ENCODE measurements at regions not wholly inside any gene's neighbourhood (a gene's known extent, or its start where the extent isn't known, plus 50 kb on each side); places are given as distances from the start of the nearest gene placed in this dataset.

DNA sequence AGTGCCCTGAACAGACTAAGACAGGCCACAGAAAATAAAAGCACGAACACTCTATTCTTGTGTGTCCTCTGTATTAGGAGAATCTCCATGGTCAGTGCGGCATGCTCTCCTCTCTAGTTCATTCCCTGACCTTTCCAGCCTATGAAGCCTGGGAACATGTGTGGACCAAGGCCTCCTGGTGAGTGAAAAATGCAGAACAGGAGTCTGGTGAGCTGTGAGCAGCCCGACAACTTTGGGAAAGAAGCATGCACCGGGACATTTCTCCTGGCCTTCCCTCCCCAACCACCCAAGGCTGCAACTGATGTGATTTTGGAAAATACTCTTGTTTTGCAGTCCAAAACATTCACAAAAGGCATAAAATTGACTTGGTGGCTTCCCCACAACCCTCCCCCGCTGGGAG lies 878.3 kb upstream of the ID2 start:
- Histone ChIP-seq H3K4me2 (ENCODE audit: insufficient read depth, low read length) (no peak overlapping the region), H3K4me3 (no peak overlapping the region), H4K20me1 (replicated peaks; ENCODE audit: control insufficient read depth, insufficient read depth, low read length) (no peaks in the 10 kb centered on the region), H3K9me1 (ENCODE audit: control insufficient read depth, insufficient read depth, low read length) (no peaks in the 10 kb centered on the region), H3K27me3 (ENCODE audit: control insufficient read depth in 2 of 2, insufficient read depth in 2 of 2, low read length in 2 of 2) (no peaks in the 10 kb centered on the region), H3K27ac (ENCODE audit: extremely low read depth, low read depth, low read length) (no peak overlapping the region), H3K9ac (ENCODE audit: insufficient read depth in 1 of 2, low read depth in 2 of 2, low read length in 2 of 2) (no peak overlapping the region), H3K4me1 (replicated peaks in 1 of 2; ENCODE audit: control insufficient read depth in 2 of 2, insufficient read depth in 2 of 2, low read length in 2 of 2) (no peaks in the 10 kb centered on the region), H2AFZ (ENCODE audit: low read depth, low read length) (no peak overlapping the region), H3K36me3 (ENCODE audit: control insufficient read depth, insufficient read depth, low read length) (no peaks in the 10 kb centered on the region), H3K79me2 (ENCODE audit: control insufficient read depth, insufficient read depth, low read length) (no peaks in the 10 kb centered on the region), H3K9me3 (replicated peaks; ENCODE audit: control insufficient read depth, insufficient read depth, low read depth, low read length) (no peaks in the 10 kb centered on the region)
- DNase-seq (ENCODE audit: extremely low read depth in 1 of 4, low spot score in 3 of 4): no peak
- no peak for FAIRE-seq
- ChIA-PET CTCF (ENCODE audit: low intra/inter-chr PET ratio) (interaction anchor here (1.1 kb wide), 1 partner anchor 86 kb away, joined by 3 read pairs; no protein-coding TSS in a partner anchor), POLR2A (no interaction called here)
- 0% methylated on average over 5 of the region's 5 CpGs for WGBS (ENCODE audit: insufficient coverage, low coverage, missing lambda C conversion rate)
- no TSS peak for BruUV-seq (replicated peaks)
- intact Hi-C loops (cut with micrococcal nuclease) (no loop called here), in situ Hi-C loops (cut with MboI) (no loop called here)
- no peak for ATAC-seq
- TF ChIP-seq TAF15 (IDR thresholded peaks at IDR 0.05; ENCODE audit: low read depth, low read length) (no peak), ERF (CRISPR knock-in tag; IDR thresholded peaks at IDR 0.05) (no peak), SUPT5H (IDR thresholded peaks at IDR 0.05) (no peak), FOXA3 (CRISPR knock-in tag; conservative IDR thresholded peaks at IDR 0.05 in 1 of 2, IDR thresholded peaks at IDR 0.05 in 1 of 2) (no peak), SRSF3 (IDR thresholded peaks at IDR 0.05; ENCODE audit: insufficient read depth, low read length) (no peak), ZBTB1 (CRISPR knock-in tag; IDR thresholded peaks at IDR 0.05; ENCODE audit: borderline replicate concordance, low read depth) (no peak), NFIC (IDR thresholded peaks at IDR 0.05) (no peak), ZKSCAN1 (IDR thresholded peaks at IDR 0.05; ENCODE audit: low read depth, low read length) (no peak), ZNF232 (CRISPR knock-in tag; IDR thresholded peaks at IDR 0.05) (no peak), ARID3A (IDR thresholded peaks at IDR 0.05; ENCODE audit: borderline replicate concordance, low read depth, low read length) (no peak), SMARCB1 (IDR thresholded peaks at IDR 0.05; ENCODE audit: insufficient read length, low read depth) (no peak), HCFC1 (IDR thresholded peaks at IDR 0.05; ENCODE audit: low read depth, low read length) (no peak)
- TF ChIP-seq, protein P1, sequence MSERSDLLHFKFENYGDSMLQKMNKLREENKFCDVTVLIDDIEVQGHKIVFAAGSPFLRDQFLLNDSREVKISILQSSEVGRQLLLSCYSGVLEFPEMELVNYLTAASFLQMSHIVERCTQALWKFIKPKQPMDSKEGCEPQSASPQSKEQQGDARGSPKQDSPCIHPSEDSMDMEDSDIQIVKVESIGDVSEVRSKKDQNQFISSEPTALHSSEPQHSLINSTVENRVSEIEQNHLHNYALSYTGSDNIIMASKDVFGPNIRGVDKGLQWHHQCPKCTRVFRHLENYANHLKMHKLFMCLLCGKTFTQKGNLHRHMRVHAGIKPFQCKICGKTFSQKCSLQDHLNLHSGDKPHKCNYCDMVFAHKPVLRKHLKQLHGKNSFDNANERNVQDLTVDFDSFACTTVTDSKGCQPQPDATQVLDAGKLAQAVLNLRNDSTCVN (CRISPR knock-in tag; IDR thresholded peaks at IDR 0.05): no peak

All from K562 (cell line).